ENCODE measurements at regions not wholly inside any gene's neighbourhood (a gene's known extent, or its start where the extent isn't known, plus 50 kb on each side); places are given as distances from the start of the nearest gene placed in this dataset.

- Histone ChIP-seq H3K27me3 (ENCODE audit: control insufficient read depth, insufficient read depth, low read length) (no peaks in the 10 kb centered on the region), H2AFZ (replicated peaks; ENCODE audit: low read length, poor library complexity) (no peak overlapping the region), H4K20me1 (ENCODE audit: insufficient read depth, low read length) (no peaks in the 10 kb centered on the region), H3K4me1 (ENCODE audit: control insufficient read depth, insufficient read depth, low read length) (no peaks in the 10 kb centered on the region), H4K91ac (ENCODE audit: insufficient read depth, low read depth, low read length) (no peak overlapping the region), H3K4me2 (ENCODE audit: low read depth, low read length) (no peak overlapping the region), H3K23ac (ENCODE audit: low read depth, low read length) (no peak overlapping the region), H3K36me3 (ENCODE audit: control insufficient read depth, insufficient read depth, low read length) (no peaks in the 10 kb centered on the region), H3K9ac (ENCODE audit: low read depth, low read length) (no peak overlapping the region), H3K14ac (replicated peaks; ENCODE audit: low read depth, low read length) (no peak overlapping the region), H3K4ac (ENCODE audit: low read depth, low read length) (no peak overlapping the region), H3K79me1 (ENCODE audit: low read depth in 1 of 2, low read length in 2 of 2) (no peaks in the 10 kb centered on the region), H3K18ac (ENCODE audit: low read depth, low read length) (no peak overlapping the region), H3K56ac (ENCODE audit: extremely low read depth, insufficient read depth, low read length) (no peak overlapping the region), H2AK9ac (replicated peaks; ENCODE audit: low read depth, low read length, poor library complexity) (no peak overlapping the region), H2BK15ac (ENCODE audit: low read depth, low read length) (no peak overlapping the region), H3K27ac (ENCODE audit: insufficient read depth, low read length) (no peak overlapping the region), H4K8ac (ENCODE audit: low read depth in 2 of 2, low read length in 2 of 2) (no peak overlapping the region), H2BK5ac (ENCODE audit: low read depth, low read length, poor library complexity, severe bottlenecking) (no peak overlapping the region), H3K9me1 (ENCODE audit: insufficient read depth, low read length) (no peaks in the 10 kb centered on the region), H2AK5ac (ENCODE audit: low read depth, low read length) (no peak overlapping the region), H3K4me3 (ENCODE audit: insufficient read depth, low read depth, low read length) (no peak overlapping the region), H2BK20ac (ENCODE audit: low read depth, low read length) (no peak overlapping the region), H3K9me3 (ENCODE audit: control insufficient read depth, insufficient read depth, low read length) (peaks cover 6% of the 10 kb centered on the region), H2BK120ac (ENCODE audit: low read depth, low read length) (no peak overlapping the region), H4K5ac (ENCODE audit: low read depth, low read length) (no peak overlapping the region)
- no peak for TF ChIP-seq MAZ (IDR thresholded peaks at IDR 0.05; ENCODE audit: borderline replicate concordance, low read depth, low read length)
- TF ChIP-seq POLR2A (IDR thresholded peaks at IDR 0.05; ENCODE audit: low read depth, low read length) = no peak
- no peak for TF ChIP-seq NFE2L2 (IDR thresholded peaks at IDR 0.05; ENCODE audit: low read depth, low read length)
- TF ChIP-seq USF2 (IDR thresholded peaks at IDR 0.05; ENCODE audit: low read depth, low read length) = no peak
- TF ChIP-seq RAD21 (IDR thresholded peaks at IDR 0.05; ENCODE audit: low read length) = no peak
- no peak for TF ChIP-seq MAFK (IDR thresholded peaks at IDR 0.05; ENCODE audit: low read depth, low read length)
- TF ChIP-seq CTCF (conservative IDR thresholded peaks at IDR 0.05; ENCODE audit: low read depth, low read length) = no peak
- no peak for TF ChIP-seq ELK1 (IDR thresholded peaks at IDR 0.05; ENCODE audit: borderline replicate concordance, low read depth, low read length)
- TF ChIP-seq SMC3 (IDR thresholded peaks at IDR 0.05; ENCODE audit: low read depth, low read length) = no peak
- no peak for TF ChIP-seq MXI1 (IDR thresholded peaks at IDR 0.05; ENCODE audit: borderline replicate concordance, low read depth, low read length)
- no peak for TF ChIP-seq RCOR1 (IDR thresholded peaks at IDR 0.05; ENCODE audit: insufficient replicate concordance, low read length)
- TF ChIP-seq RFX5 (IDR thresholded peaks at IDR 0.05; ENCODE audit: low read depth, low read length) = no peak
- no peak for TF ChIP-seq CEBPB (IDR thresholded peaks at IDR 0.05; ENCODE audit: low read depth, low read length)
- no peak for TF ChIP-seq CHD1 (IDR thresholded peaks at IDR 0.05; ENCODE audit: low read depth, low read length)
- no peak for TF ChIP-seq BHLHE40 (IDR thresholded peaks at IDR 0.05; ENCODE audit: low read depth, low read length)
- TF ChIP-seq FOS (IDR thresholded peaks at IDR 0.05; ENCODE audit: low read depth, low read length) = no peak
- ATAC-seq (ENCODE audit: low read depth) (no peak), DNase-seq (no peak)
- BruUV-seq (replicated peaks) = no TSS peak
- intact Hi-C loops (cut with micrococcal nuclease) = no loop called here
- dilution Hi-C loops (cut with HindIII; ENCODE audit: low sequenced_read_pairs, unreplicated experiment) = no loop called here
- ChIA-PET POLR2A (ENCODE audit: unreplicated experiment) (no interaction called here), CTCF (no interaction called here)
- in situ Hi-C loops (cut with MboI; ENCODE audit: low sequenced_read_pairs) = no loop called here
Measured at GRCh38 chr4:12562021-12562420, 922.1 kb downstream of the RAB28 start.
